HG03175 (cell line): ENCODE measurements at regions not wholly inside any gene's neighbourhood (a gene's known extent, or its start where the extent isn't known, plus 50 kb on each side); places are given as distances from the start of the nearest gene placed in this dataset.
"Not testable (repeated sequence)": the region's sequence is repeated elsewhere in the genome, so short reads cannot be mapped to it uniquely, and the experiment has no call there.

ENCODE experiments used
- ATAC-seq: cut with Tn5 transposase; IDR thresholded peaks from one replicate; pipeline ENCODE4 v1.9.1; 2021; ENCODE audit warnings: mild to moderate bottlenecking, moderate library complexity; ENCODE audit not compliant: unreplicated experiment

DNA sequence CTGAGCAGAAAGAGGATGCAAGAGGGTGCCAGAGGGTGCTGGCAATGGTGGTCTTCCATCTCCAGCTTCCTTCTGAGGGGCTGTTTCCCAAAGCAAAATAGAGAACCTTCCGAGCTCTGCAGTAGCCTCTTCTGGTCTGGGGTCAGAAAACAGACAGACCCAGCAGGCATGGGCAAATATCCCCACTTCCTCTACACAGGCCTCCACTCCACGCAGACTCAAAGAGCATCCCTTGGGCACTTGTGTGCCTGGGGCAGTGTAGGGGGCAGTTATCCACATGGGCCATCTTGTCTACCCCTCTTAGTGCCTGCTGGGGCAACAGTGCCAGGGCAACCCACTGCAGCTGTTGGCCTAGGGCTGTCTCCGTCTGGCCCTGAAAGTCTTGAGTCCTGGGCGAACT lies 231.9 kb downstream of the TTC8 start:
- no peak for ATAC-seq

DNA sequence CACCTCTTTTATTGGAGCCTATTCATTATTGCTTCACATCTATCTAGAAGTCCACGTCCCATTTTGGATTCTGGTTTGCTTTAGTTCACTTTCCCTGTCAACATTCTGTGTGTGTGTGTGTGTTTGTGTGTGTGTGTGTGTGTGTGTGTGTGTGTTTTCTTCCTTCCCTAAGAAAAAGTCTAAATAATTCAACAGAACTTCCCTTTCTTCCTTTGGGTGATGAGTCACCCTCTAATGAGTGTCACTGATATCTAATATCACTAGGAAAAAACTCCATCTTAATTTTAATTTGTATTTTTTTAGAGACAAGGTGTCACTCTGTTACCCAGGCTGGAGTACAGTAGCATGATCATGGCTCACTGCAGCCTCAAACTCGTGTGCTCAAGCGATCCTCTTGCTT lies 234.2 kb downstream of the TTC8 start:
- ATAC-seq: no peak

DNA sequence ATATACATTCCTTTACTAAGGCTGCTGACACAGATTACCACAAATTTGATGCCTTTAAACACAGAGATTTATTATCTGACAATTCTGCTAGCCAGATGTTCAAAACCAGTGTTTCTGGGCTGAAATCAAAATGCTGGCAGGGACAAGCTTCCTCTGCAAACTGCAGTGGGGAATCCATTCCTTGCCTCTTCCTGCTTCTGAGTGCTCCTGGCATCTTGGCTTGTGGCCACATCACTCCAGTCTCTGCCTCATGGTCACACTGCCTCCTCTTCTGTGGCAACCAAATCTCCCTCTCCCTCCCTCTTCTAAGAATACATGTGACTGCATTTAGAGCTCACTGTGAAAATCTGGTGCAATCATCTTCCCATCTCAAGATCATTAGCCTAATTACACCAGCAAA lies 235.7 kb downstream of the TTC8 start:
- ATAC-seq: no peak

DNA sequence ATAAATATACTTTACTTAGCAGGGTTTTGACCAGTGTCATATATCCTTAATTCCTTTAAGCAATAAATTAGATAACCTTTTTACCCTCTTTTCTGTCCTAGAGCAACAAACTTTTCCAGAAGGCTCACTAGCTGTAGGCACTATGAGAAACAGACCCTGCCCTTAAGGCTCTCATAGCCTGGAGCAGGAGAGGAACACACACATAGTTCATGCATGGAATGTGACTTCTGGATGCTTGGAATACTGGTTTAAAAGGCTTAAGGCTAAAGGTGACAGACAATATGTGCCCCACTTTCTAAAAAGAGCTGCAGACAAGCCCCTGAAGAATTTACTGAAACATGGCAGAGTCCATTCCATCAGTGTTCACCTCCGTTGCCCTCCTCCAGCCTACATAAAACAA lies 237.2 kb downstream of the TTC8 start:
- no peak for ATAC-seq

DNA sequence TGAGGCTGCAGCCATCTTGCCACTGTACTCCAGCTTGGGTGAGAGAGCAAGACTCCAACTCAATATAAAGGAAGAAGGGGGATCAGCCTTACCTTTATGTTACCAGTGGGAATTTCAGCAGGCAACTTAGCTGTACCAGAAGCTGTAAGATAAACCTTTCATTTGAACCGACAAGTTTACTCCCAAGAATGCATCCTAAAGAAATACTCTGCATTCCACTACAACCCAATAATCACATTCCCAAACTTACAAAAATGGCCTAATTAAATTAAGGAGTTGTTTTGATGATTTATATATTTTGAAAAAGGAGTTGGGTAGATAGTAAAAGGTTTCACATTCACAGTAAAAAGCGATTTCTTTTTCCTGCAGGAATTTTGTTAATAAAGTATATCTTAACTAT lies 241.4 kb downstream of the TTC8 start:
- no peak for ATAC-seq

DNA sequence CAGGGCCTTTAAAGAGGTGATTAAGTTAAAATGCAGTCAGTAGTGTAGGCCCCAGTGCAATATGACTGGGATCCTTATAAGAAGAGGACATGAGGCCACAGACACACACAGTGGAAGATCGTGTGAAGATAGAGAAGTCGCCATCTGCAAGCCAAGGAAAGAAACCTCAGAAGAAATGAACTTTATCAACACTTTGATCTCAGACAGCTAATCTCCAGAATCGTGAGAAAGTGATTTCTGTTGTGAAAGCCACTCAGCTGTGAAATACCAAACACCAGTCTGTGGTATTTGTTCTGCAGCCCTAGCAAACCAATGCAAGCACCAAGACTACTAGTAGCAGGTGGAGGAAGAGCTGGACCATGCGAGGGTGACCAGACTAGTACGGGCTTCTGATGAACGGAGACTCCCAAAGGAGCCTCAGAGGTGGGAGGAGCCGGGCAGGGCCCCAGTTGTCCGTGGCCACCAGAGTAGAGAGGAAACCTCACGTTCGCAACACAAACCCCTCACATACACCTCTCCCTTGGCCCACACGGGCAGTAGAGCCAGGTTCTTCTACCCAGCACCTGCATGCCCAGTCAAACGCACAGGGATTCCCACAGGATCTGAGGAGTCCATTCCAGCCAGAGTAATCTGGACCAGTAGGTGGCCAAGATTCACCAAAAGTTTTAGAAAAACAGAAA lies 243.0 kb downstream of the TTC8 start:
- no peak for ATAC-seq

DNA sequence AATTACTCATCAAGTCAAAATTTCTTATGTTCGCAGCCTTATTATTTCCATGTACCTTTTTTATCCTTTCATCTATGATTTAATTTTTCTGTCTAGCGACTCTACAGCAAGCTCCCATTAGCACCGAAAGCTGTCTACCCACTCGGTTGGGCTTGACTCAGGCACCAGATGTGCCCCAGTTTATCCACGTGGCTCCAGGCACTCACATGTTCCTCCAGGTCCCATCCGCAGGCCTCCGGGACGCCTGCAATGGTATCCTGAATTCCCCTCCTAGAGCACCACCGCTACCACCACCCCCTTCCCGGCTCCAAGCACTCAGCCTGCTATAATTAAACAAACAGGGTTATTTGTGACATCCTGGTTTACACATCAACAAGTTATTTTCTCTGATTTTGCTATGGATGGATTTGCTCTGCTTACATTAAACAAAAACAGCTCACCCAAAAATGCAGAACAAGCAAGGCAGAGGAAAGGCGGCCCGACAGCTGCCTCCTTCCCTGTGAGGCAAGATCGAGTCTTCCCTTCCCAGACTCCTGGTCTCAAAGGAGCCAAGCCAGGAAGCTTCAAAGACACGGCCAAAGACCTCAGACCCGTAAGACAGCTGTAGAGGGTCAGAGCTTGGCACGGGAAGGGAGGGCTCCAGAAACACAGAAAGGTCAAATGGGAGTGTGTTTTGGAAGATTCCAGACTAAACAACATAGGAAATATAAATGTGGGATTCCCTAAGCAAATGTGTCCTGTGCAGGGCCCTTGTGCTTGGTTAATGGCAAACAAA lies 253.8 kb downstream of the TTC8 start:
- no peak for ATAC-seq

DNA sequence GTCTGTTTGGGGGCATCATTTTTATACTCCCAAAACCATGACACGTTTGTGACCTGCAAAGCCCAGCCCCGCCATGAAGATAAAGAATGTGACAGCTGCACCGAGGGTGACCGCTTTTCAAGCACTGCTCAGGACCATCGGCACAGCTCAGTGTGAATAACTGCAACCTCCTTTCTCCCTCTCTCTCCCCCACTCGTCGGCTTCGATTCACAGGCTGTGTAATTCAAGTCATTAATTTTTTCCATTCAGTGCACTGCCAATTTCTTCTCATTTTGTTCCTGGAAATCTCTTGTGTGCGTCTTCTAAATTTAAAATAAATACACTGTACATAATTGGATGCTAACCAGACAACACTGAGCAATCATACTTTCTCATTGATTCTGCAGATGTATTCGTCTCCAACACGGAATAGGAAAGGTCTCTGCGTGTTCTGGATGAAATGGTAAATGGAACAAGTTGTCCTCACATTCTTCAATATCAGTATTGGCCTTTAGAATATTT lies 260.8 kb downstream of the TTC8 start:
- ATAC-seq: no peak

DNA sequence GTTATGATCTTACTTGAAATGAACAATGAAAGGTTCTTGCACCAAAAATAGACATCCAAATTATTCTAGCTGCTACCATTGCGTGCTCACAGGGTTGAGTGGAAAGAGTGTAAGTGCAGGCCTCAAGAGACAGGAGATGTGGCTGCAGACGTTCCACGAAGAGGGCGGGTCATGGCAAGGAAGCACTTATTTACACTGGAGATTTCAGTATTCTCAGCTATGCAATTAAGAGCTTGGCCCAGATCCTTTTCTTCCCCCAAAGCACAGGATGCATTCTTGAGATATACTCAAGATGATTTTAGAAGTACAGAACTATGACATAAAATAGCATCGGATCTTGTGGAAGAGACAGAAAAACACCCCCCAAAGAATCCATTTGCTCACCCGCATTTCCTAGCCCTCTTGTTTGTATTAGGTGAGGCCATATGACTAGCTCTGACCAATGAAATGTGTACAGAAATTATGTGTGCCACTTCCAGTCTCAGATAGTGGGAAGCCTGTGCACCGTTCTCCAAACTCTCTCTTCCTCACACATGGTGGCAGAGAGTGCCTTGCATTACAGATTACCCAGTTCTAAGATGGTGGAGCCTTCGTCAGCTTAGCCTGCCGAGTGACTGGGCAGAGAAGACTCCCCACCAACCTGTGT lies 261.4 kb downstream of the TTC8 start:
- no peak for ATAC-seq

DNA sequence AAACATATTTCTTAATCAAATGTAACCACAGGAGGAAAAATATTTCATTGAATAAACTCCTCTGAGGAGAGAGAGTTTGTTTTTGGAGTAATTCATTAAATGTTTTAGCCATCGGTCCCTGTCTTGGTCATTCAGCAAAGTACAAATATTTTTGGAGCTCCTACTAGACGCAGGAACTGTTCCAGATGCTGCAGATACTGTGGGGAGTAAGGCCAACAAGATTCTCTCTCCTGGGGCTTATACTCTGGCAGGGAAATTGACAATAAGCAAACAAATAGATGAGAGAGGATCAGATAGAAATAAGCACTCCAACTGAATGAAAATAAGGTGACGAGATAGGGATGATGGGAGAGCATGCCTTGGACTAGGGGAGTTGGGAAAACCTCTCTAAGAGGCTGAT lies 264.1 kb downstream of the TTC8 start:
- no peak for ATAC-seq

DNA sequence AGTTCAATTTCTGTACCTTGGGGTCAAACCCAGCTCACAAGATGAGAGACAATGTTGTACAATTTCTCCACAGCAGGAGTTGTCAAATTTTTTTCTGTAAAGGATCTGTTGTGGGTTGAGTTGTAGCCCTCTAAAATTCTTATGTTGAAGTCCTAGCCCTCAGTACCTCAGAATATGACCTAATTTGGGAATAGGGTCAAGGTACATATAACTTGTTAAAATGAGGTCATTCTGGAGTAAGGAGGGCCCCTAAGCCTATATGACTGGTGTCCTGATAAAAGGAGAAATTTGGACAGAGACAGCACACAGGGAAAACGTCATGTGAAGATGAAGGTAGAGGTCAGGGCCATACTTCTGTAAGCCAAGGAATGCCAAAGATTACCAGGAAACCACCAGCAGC lies 264.9 kb downstream of the TTC8 start:
- ATAC-seq: no peak

DNA sequence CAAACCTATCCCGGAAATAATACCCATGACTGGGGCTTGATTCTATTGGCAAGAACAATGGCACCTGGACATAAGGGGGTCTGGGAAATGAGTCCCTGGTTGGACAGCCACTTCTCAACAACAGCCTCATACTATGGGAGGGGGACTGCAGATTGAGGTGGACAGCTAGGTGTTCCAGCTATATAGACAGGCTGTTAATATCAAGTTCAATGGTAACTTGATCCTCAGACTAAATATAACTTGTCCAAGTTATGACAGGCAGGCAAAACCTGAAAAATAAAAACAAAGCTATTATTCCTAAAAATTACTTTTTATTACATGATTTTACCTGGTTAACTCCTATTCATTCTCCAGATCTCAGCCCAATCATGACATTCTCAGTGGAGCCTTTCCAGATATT lies 267.3 kb downstream of the TTC8 start:
- no peak for ATAC-seq

DNA sequence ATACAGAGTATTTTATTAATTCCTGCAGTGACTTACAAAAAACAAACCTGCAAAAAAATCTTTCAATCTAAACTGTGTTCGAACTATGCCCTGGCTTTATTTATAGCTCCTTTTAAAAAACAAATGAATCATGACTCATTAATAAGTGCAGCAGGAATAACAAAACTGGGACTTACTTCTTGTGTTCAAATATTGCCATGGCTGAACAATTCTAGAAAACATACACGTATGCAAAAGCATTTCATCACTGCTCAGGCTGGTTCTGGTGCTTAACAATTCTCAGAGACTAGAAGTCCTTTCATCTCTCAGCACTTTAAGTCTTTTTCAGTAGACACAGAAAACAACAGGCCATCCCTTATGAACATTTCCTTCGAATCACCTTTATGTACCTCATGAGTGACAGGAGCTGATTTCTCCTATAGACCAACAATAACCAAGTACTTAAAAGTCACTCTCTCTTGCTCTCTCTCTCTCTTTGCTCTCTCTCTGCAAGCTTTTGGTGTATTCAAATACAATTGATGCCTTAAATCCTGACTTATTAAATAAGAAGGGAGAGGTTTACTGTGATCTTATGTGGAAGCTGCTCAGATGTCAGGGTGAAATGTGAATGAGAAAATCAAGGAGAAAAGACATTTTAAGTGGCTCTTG lies 268.8 kb downstream of the TTC8 start:
- ATAC-seq: no peak

DNA sequence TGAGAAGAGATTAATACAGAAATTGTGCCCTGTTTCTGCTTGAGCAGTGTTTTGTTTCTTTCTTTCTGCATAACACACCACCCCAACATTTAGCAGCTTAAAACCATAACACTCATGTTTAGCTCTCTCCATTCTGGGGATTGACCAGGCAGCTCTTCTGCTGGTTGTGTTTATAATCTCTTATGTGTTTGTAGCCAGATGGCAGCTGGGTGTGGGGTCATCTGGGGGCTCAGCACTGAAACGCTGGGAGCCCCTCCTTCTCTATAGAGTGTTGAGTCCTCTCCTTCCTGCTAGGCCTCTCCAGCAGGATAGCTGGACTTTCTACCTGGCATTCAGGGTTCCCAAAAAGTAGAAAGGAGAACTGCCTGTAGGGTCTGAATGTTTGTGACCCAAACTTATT lies 270.6 kb downstream of the TTC8 start:
- ATAC-seq: no peak

DNA sequence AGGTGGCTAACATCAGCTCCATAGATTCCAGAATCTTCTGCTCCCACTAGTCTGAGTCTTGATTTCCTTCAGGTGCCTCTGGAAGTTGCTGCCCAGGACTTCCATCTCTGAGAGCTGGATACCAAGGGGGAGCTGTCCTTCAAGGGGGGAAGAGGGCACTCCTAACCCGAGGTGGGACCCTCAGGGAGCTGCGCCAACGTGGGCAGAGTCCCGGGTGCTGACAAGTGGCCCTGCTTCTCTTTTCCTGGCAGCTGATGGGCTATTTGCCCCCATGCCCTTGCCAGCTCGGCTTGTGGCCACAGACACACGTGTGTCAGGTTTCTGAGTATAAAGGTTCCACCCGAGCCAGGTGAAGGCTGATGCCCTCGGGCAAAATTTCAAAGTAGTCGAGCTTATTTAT lies 272.5 kb downstream of the TTC8 start:
- ATAC-seq: no peak

DNA sequence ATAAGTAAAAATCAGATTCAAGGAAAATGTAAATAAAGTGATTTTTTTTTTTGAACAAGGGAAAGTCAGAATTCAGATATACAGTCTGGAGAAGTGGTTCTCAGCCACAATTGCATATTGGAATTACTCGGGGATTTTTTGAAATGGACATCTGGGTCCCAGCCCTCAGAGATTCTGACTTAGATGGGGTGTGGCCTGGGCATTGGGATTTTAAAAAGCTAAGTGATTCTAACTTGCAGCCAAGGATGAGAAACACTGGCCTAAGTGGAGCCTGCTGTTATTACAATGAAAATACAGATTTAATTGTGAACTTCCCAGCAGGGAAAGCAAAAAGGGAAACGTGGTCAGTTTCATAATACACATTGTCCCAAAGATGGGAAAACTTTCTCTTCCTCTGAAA lies 273.8 kb downstream of the TTC8 start:
- no peak for ATAC-seq

DNA sequence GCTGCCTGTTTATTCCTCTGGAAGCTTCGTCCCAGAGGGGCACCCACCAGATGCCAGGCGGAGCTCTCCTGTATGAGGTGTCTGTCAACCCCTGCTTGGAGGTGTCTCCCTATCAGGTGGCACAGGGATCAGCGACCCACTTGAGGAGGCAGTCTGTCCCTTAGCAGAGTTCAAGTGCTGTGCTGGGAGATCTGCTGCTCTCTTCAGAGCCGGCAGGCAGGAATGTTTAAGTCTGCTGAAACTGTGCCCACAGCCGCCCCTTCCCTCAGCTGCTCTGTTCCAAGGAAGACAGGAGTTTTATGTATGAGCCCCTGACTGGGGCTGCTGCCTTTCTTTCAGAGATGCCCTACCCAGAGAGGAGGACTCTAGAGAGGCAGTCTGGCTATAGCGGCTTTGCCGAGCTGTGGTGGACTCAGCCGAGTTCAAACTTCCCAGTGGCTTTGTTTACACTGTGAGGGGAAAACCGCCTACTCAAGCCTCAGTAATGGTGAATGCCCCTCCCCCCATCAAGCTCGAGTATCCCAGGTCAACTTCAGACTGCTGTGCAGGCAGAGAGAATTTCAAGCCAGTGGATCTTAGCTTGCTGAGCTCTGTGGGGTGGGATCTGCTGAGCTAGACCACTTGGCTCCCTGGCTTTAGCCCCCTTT lies 279.8 kb downstream of the TTC8 start:
- not testable (repeated sequence) for ATAC-seq

DNA sequence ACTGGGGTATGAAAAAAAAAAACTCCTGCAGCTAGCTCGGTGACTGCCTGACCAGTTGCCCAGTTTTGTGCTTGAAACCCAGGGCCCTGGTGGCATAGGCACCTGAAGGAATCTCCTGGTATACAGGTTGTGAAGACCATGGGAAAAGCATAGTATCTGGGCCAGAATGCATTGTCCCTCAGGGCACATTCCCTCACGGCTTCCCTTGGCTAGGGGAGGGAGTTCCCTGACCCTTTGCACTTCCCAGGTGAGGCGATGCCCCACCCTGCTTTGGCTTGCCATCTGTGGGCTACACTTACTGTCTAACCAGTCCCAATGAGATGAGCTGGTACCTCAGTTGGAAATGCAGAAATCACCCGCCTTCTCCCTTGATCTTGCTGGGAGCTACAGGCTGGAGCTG lies 280.4 kb downstream of the TTC8 start:
- not testable (repeated sequence) for ATAC-seq
